ENCODE measurements at regions not wholly inside any gene's neighbourhood (a gene's known extent, or its start where the extent isn't known, plus 50 kb on each side); places are given as distances from the start of the nearest gene placed in this dataset.

GRCh38 chr7:42758124-42758523, 153.7 kb downstream of the C7orf25 start:
- WGBS, 2 experiments (ENCODE audit: extremely low coverage in 1 of 2, insufficient coverage in 1 of 2, insufficient read length in 1 of 2, insufficient replicate concordance in 2 of 2, low coverage in 1 of 2, low lambda C conversion rate in 2 of 2, missing lambda C conversion rate in 1 of 2), result 88% methylated on average over 1 of the region's 1 CpG; no CpG with 5 or more reads in 1 of the 2 experiments
- no peak overlapping the region for H2BK20ac ChIP-seq (ENCODE audit: low read length)
- no peak overlapping the region for H3K56ac ChIP-seq (replicated peaks; ENCODE audit: insufficient read length, low read depth, low read length)
- no peak for DNase-seq (ENCODE audit: low read depth in 1 of 2, low spot score in 2 of 2)
- 0 out of 4 replicates have a peak, but pooled peaks cover 0 to 4% of the 10 kb centered on the region in 2 experiments for H3K9me3 ChIP-seq (ENCODE audit: insufficient read depth in 2 of 2, low read depth in 1 of 2, low read length in 1 of 2)
- no peak overlapping the region for H2BK120ac ChIP-seq (replicated peaks; ENCODE audit: low read depth, low read length)
- TF ChIP-seq RBBP5 (IDR thresholded peaks at IDR 0.05; ENCODE audit: borderline replicate concordance, low read depth, low read length), result no peak
- no peak for TF ChIP-seq SP1 (IDR thresholded peaks at IDR 0.05; ENCODE audit: low read depth, low read length)
- TF ChIP-seq SUZ12 (IDR thresholded peaks at IDR 0.05; ENCODE audit: low read length), result no peak
- TF ChIP-seq SP4 (IDR thresholded peaks at IDR 0.05; ENCODE audit: low read length), result no peak
- no peak for TF ChIP-seq CHD2 (IDR thresholded peaks at IDR 0.05; ENCODE audit: low read length)
- TF ChIP-seq CTBP2 (IDR thresholded peaks at IDR 0.05; ENCODE audit: borderline replicate concordance, insufficient read depth, insufficient read length, low read length), result no peak
- TF ChIP-seq RFX5 (IDR thresholded peaks at IDR 0.05; ENCODE audit: borderline replicate concordance, low read depth, low read length), result no peak
- H2BK5ac ChIP-seq (ENCODE audit: low read depth, low read length), result no peak overlapping the region
- no peak overlapping the region for H2BK15ac ChIP-seq (ENCODE audit: low read length)
- H2BK12ac ChIP-seq (ENCODE audit: low read depth, low read length), result no peak overlapping the region
- H3K4me1 ChIP-seq (replicated peaks in 1 of 4; ENCODE audit: control insufficient read depth in 3 of 4, insufficient read depth in 4 of 4, low read length in 3 of 4), result peaks cover 0 to 5% (median 0%) of the 10 kb centered on the region in 4 experiments; a peak in 1 of 7 replicates
- no peak overlapping the region for H4K91ac ChIP-seq (replicated peaks; ENCODE audit: insufficient read length, low read length)
- no peaks in the 10 kb centered on the region for H3K23me2 ChIP-seq (ENCODE audit: low read depth, low read length)
- no peak overlapping the region for H2AFZ ChIP-seq (ENCODE audit: low read length)
- H3K9ac ChIP-seq (replicated peaks in 1 of 4; ENCODE audit: extremely low read depth in 1 of 4, low read depth in 3 of 4, low read length in 3 of 4), result no peak overlapping the region
- no peaks in the 10 kb centered on the region for H3K79me2 ChIP-seq (ENCODE audit: control insufficient read depth in 1 of 2, insufficient read depth in 2 of 2, low read length in 2 of 2)
- no peak overlapping the region for H3K27ac ChIP-seq (ENCODE audit: low read depth, low read length)
- ChIA-PET POLR2A (ENCODE audit: partially characterized antibody) (no interaction called here), CTCF (ENCODE audit: partially characterized antibody) (interaction anchor here (1.2 to 5.8 kb wide), 2 partner anchors 13 to 781 kb away, joined by 3 to 25 read pairs; no protein-coding TSS in a partner anchor)
- no peak overlapping the region for H3K4me3 ChIP-seq (ENCODE audit: extremely low read depth in 1 of 4, insufficient read depth in 2 of 4, low read depth in 3 of 4, low read length in 4 of 4)
- H4K20me1 ChIP-seq (replicated peaks in 1 of 2; ENCODE audit: control insufficient read depth in 1 of 2, insufficient read depth in 2 of 2, low read length in 2 of 2), result no peaks in the 10 kb centered on the region
- H3K23ac ChIP-seq (ENCODE audit: insufficient read length), result no peak overlapping the region
- H3K14ac ChIP-seq (ENCODE audit: insufficient read length), result no peak overlapping the region
- H3K4me2 ChIP-seq (ENCODE audit: insufficient read depth in 1 of 2, low read depth in 2 of 2, low read length in 2 of 2), result no peak overlapping the region
- H3K27me3 ChIP-seq (replicated peaks in 1 of 4; ENCODE audit: control insufficient read depth in 3 of 4, extremely low read depth in 1 of 4, insufficient read depth in 3 of 4, low read length in 3 of 4), result no peaks in the 10 kb centered on the region
- no peak overlapping the region for H3K18ac ChIP-seq (ENCODE audit: extremely low read depth, low read length)
- no peak overlapping the region for H2AK5ac ChIP-seq (ENCODE audit: low read depth, low read length)
- H3K36me3 ChIP-seq (ENCODE audit: control insufficient read depth in 2 of 4, insufficient read depth in 4 of 4, low read length in 3 of 4), result no peaks in the 10 kb centered on the region
- H4K5ac ChIP-seq (ENCODE audit: insufficient read length, low read depth, low read length), result no peak overlapping the region
- no peak overlapping the region for H4K8ac ChIP-seq (ENCODE audit: extremely low read depth, insufficient read depth, low read length)
- H3K79me1 ChIP-seq (ENCODE audit: low read depth, low read length), result no peaks in the 10 kb centered on the region
- no peak overlapping the region for H3K4ac ChIP-seq (replicated peaks; ENCODE audit: insufficient read length, low read depth, low read length)
- FAIRE-seq, result no peak

All from H1 (cell line).